Hepatocyte (in vitro differentiated cells): ENCODE measurements at regions not wholly inside any gene's neighbourhood (a gene's known extent, or its start where the extent isn't known, plus 50 kb on each side); places are given as distances from the start of the nearest gene placed in this dataset.
"Not testable (repeated sequence)": the region's sequence is repeated elsewhere in the genome, so short reads cannot be mapped to it uniquely, and the experiment has no call there.

Experiments
- DNase-seq: peaks from one replicate; pipeline ENCODE4 v3.0.0-alpha.2; 2016; ENCODE audit warnings: low spot score
- H2AFZ ChIP-seq: fragments of 200-600 bp; sonication (generic); 2 replicates; pipeline ENCODE4 v1.6.0; 2016; ENCODE audit warnings: antibody characterized with exemption, mild to moderate bottlenecking
- H3K27ac ChIP-seq: fragments of 200-600 bp; sonication (generic); 2 replicates; pipeline ENCODE4 v1.5.1; 2016; ENCODE audit warnings: mild to moderate bottlenecking
- H3K27me3 ChIP-seq: fragments of 200-600 bp; sonication (generic); 2 replicates; pipeline ENCODE4 v1.6.1; 2016
- H3K36me3 ChIP-seq: fragments of 200-600 bp; sonication (generic); replicated peaks from 2 replicates; pipeline ENCODE4 v1.5.1; 2016; ENCODE audit warnings: low read depth; ENCODE audit not compliant: insufficient read depth
- H3K4me1 ChIP-seq: fragments of 200-600 bp; sonication (generic); 2 replicates; pipeline ENCODE4 v1.5.1; 2016; ENCODE audit warnings: mild to moderate bottlenecking, moderate library complexity; ENCODE audit not compliant: insufficient read depth
- H3K4me2 ChIP-seq: fragments of 200-600 bp; sonication (generic); 2 replicates; pipeline ENCODE4 v1.6.0; 2016
- H3K4me3 ChIP-seq: fragments of 200-600 bp; sonication (generic); 2 replicates; pipeline ENCODE4 v1.5.1; 2016; ENCODE audit warnings: mild to moderate bottlenecking
- H3K79me2 ChIP-seq: fragments of 200-600 bp; sonication (generic); 2 replicates; pipeline ENCODE4 v1.6.0; 2017; ENCODE audit warnings: mild to moderate bottlenecking
- H3K9me2 ChIP-seq: fragments of 200-600 bp; sonication (generic); replicated peaks from 2 replicates; pipeline ENCODE4 v1.6.0; 2017; ENCODE audit warnings: mild to moderate bottlenecking; ENCODE audit not compliant: insufficient read depth
- H3K9me3 ChIP-seq: fragments of 200-600 bp; sonication (generic); 2 replicates; pipeline ENCODE4 v1.5.1; 2016; ENCODE audit warnings: low read depth, mild to moderate bottlenecking
- H4K20me1 ChIP-seq: fragments of 200-600 bp; sonication (generic); 2 replicates; pipeline ENCODE4 v1.6.0; 2016; ENCODE audit warnings: mild to moderate bottlenecking; ENCODE audit not compliant: insufficient read depth, poor library complexity, severe bottlenecking
- EZH2 ChIP-seq: fragments of 200-600 bp; sonication (generic); IDR thresholded peaks from 2 replicates; pipeline ENCODE4 v1.6.1; 2016; ENCODE audit warnings: antibody characterized with exemption, mild to moderate bottlenecking, borderline replicate concordance
- EZH2phosphoT487 ChIP-seq: fragments of 200-600 bp; sonication (generic); IDR thresholded peaks from one replicate; pipeline ENCODE4 v1.6.1; 2018; ENCODE audit warnings: antibody characterized with exemption, mild to moderate bottlenecking, low read depth, moderate library complexity; ENCODE audit not compliant: unreplicated experiment, severe bottlenecking
- WGBS: methylation state at CpG from one replicate; pipeline ENCODE4 v1.1.6; 2016; ENCODE audit warnings: low lambda C conversion rate; ENCODE audit errors: missing lambda C conversion rate; 5-methylcytosine and 5-hydroxymethylcytosine counted together
- TF ChIP-seq, protein P1 (sequence below): fragments of 200-600 bp; sonication (generic); IDR thresholded peaks from 2 replicates; pipeline ENCODE4 v1.5.1; 2016; ENCODE audit warnings: antibody characterized with exemption, mild to moderate bottlenecking; ENCODE audit not compliant: poor library complexity

DNA sequence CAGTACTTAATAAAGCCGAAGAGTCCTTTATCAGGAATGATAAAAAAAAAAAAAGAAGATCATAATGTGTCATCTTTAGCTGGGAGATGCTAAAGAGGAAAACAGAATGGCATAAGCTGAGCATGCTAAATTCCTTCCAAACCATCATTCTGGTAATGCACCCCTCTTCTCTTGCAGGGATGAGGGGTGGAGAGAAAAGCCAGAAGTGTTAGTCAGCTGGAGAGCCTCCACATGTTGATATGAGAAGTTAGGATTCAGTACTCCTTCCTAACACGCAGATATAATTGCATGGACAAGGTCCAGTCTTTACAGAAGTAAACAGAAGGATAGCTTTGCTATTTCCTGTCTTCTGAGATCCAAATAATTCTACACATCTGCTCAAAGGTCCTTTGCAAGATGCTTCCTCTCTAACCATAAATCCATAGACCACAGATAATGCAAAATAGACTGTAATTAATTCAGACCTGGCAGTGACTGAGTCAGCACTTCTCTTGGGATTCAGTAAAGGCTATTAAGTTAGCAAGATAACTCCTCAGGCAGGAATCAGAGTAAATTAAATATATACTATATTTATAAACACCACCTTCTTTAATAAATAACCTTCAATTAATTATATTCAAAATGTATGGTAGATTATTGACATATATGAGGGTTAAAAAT, 930.0 kb upstream of the KLHL29 start:
- DNase-seq: peak; percentile 22
- Histone ChIP-seq H4K20me1 (no peaks in the 10 kb centered on the region), H3K9me2 (no peaks in the 10 kb centered on the region), H3K4me3 (no peak overlapping the region), H3K36me3 (no peaks in the 10 kb centered on the region), H3K79me2 (no peaks in the 10 kb centered on the region), H3K27me3 (no peaks in the 10 kb centered on the region), H3K9me3 (no peaks in the 10 kb centered on the region), H3K27ac (no peak overlapping the region), H2AFZ (no peak overlapping the region), H3K4me1 (no peaks in the 10 kb centered on the region), H3K4me2 (no peak overlapping the region)
- TF ChIP-seq EZH2 (no peak), EZH2phosphoT487 (no peak)
- TF ChIP-seq, protein P1, sequence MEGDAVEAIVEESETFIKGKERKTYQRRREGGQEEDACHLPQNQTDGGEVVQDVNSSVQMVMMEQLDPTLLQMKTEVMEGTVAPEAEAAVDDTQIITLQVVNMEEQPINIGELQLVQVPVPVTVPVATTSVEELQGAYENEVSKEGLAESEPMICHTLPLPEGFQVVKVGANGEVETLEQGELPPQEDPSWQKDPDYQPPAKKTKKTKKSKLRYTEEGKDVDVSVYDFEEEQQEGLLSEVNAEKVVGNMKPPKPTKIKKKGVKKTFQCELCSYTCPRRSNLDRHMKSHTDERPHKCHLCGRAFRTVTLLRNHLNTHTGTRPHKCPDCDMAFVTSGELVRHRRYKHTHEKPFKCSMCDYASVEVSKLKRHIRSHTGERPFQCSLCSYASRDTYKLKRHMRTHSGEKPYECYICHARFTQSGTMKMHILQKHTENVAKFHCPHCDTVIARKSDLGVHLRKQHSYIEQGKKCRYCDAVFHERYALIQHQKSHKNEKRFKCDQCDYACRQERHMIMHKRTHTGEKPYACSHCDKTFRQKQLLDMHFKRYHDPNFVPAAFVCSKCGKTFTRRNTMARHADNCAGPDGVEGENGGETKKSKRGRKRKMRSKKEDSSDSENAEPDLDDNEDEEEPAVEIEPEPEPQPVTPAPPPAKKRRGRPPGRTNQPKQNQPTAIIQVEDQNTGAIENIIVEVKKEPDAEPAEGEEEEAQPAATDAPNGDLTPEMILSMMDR: no peak
- 56% methylated on average over 2 of the region's 2 CpGs for WGBS

DNA sequence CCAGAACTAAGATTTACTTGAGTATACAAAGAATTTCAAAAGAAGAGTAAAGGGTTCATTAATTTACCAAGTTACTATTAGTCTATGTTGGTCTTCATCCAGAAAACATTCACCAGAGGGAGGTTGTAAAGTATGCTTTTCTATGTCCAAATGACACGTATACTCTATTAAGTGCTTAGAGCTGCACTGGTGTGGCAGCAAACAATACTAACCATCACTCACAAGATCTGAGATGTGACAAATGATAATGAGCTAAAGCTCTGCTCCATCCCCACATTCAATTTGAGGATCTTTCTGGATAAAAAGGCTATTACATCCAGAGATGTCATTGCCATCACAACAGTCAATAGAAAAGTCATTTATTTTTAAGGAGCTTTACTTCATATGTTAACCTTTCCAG, 926.5 kb upstream of the KLHL29 start:
- Histone ChIP-seq H3K4me2 (no peak overlapping the region), H4K20me1 (no peaks in the 10 kb centered on the region), H3K36me3 (no peaks in the 10 kb centered on the region), H2AFZ (no peak overlapping the region), H3K9me3 (no peaks in the 10 kb centered on the region), H3K27ac (no peak overlapping the region), H3K4me1 (no peaks in the 10 kb centered on the region), H3K9me2 (no peaks in the 10 kb centered on the region), H3K27me3 (no peaks in the 10 kb centered on the region), H3K4me3 (no peak overlapping the region), H3K79me2 (no peaks in the 10 kb centered on the region)
- TF ChIP-seq EZH2 (no peak), EZH2phosphoT487 (no peak)
- TF ChIP-seq, protein P1: no peak
- WGBS: 78% methylated on average over 1 of the region's 1 CpG
- no peak for DNase-seq

DNA sequence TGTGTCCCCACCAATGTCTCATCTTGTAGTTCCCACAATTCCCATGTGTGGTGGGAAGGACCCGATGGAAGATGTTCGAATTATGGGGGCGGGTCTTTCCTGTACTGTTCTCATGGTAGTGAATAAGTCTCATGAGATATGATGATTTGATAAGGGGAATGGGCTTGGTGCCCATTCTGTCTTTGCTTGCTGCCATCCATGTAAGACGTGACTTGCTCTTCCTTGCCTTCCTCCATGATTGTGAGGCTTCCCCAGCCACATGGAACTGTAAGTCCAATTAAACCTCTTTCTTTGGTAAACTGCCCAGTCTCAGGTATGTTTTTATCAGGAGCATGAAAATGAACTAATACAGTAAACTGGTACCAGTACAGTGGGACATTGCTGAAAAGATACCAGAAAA, 909.9 kb upstream of the KLHL29 start:
- H3K4me1 ChIP-seq, H3K36me3 ChIP-seq, H3K4me3 ChIP-seq, DNase-seq, H3K9me2 ChIP-seq, H3K9me3 ChIP-seq, H3K4me2 ChIP-seq, H4K20me1 ChIP-seq, H3K27me3 ChIP-seq, H3K79me2 ChIP-seq, H2AFZ ChIP-seq, H3K27ac ChIP-seq: not testable (repeated sequence)
- 96% methylated on average over 4 of the region's 4 CpGs for WGBS

DNA sequence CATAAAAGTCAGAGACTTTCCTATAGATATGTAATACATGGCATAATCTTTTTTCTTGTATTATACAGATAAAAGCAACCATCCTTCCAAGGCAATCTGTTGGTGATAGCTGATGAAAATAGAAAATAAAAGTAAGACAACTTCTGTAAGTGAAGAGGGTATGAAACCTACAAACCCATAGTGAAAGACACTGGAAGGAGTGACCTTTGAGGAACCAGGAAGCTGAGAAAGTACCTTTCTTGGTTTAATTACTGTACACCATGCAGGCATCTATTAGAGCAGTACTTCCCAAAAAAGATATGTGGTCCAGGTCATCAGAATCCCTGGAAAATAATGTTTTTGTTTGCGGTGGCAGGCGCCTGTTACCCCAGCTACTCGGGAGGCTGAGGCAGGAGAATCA, 906.6 kb upstream of the KLHL29 start:
- TF ChIP-seq EZH2 (no peak), EZH2phosphoT487 (no peak)
- TF ChIP-seq, protein P1: no peak
- WGBS: 94% methylated on average over 3 of the region's 3 CpGs
- Histone ChIP-seq H4K20me1 (no peaks in the 10 kb centered on the region), H3K36me3 (no peaks in the 10 kb centered on the region), H3K4me2 (no peak overlapping the region), H3K79me2 (no peaks in the 10 kb centered on the region), H3K4me1 (no peaks in the 10 kb centered on the region), H3K27me3 (no peaks in the 10 kb centered on the region), H3K9me2 (no peaks in the 10 kb centered on the region), H3K27ac (no peak overlapping the region), H2AFZ (no peak overlapping the region), H3K9me3 (no peaks in the 10 kb centered on the region), H3K4me3 (no peak overlapping the region)
- no peak for DNase-seq
